Hippocampal formation (tissue), 2 donors: ENCODE measurements at regions not wholly inside any gene's neighbourhood (a gene's known extent, or its start where the extent isn't known, plus 50 kb on each side); places are given as distances from the start of the nearest gene placed in this dataset.

Experiments used
- DNase-seq, 2 donors: peaks; one replicate each; lab custom pipeline; 2025; lab: John Stamatoyannopoulos, UW

DNA sequence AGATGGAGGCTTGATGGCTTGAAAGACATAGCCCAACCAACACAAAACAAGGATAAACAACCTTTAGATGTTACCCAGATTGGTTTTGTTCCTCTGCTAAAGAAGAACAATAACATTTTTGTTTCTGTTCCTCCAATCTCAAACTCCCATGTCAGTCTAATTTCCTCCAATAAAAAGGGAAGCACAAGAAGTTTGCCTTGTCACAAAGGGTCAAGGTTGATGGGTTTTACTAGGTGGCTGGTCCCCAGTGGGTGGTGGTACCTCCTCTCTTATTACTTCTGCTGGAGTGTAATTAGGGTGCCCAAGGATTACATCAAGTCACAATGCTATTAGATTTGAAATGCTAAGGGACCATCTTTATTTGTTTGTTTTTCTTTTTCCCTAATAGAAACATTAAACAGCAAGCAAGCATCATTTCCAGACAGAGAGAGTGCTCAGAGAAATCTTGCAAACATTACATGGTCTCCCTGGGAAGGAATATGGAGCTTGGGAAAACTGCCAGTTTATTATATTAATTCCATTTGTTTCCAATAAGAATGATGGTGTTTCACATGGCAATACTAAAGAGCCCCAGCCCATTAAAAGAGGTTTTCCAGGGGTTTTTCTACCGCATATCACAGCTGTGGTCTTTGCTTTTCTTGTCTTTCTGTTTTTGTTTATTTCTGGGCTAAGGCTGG, 78.3 kb upstream of the AOAH start:
- DNase-seq = no peak

DNA sequence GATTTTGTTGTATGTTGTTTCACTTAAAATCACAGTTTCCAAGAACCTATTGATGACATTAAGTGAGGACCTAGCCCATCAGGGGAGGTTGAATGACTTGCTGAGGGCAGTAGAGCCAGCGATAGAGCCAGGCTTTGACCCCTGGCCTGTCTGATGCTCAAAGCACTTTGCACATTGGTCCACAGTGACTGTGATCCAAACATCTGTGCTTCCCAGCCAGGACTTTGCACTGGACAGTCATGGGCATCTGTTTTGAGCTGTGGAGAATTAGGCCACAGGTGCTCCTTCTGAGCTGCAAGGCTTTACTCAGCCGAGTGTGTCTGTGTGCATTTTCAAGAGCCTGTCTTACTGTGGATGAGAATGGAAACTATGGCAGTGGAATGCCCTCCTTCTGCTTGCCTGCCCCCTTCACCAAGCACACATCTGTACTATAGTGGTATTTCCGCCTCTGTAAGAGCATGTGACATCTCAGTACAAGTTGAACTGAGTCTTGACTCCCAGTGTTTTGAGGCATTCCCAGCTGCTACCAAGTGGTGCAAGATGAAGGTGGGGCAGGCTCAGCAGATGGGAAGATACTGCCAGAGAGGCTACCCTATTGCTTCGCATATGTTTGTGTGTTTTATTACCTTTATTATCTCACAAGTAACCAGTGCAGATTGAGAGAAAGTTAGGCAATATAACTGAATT, 72.7 kb upstream of the AOAH start:
- no peak for DNase-seq

DNA sequence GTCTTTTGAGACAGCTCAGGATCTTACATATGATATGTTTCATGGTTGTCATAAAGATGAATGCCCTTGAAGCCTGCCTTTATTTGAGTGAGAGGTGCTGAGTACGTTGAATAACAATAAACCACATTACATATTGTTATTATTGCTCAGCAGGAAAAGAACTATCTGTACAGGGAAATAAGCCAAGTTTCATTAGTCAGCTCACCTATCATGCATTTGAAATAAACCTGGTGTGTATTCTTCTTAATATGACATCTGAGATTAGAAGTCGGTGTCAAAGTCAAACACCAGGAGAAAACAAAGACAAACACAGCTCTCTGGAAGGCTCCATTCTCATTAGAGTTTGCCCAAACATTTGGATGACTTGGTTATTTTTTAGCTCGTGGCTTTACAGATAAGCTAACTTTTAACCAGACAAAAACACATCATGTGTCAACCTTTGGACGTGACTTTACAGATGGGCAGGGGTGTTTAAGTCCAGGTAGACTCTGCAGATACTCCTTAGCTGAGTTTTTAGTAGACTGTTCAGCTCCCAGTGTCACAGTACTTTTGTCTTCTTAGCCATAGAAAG, 71.2 kb upstream of the AOAH start:
- no peak for DNase-seq

DNA sequence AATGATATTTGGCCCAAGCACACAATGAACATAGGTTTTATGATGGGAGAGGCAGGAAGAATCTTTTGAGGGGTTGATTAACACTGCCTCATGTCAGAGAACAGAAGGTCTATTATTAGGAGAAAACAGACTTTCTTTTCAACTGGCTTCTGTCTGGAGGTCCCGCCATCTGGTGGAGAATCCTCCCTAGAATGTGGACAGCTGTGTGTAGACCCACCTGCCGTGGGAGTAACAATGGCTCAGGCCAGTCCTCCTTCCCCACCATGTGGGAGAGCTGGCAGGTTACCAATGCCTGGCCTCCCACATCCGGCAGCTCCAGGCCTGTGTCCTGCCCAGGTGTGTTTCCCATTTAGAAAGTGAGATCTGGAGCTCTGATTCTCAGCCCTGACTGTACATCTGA, 70.4 kb upstream of the AOAH start:
- no peak for DNase-seq

DNA sequence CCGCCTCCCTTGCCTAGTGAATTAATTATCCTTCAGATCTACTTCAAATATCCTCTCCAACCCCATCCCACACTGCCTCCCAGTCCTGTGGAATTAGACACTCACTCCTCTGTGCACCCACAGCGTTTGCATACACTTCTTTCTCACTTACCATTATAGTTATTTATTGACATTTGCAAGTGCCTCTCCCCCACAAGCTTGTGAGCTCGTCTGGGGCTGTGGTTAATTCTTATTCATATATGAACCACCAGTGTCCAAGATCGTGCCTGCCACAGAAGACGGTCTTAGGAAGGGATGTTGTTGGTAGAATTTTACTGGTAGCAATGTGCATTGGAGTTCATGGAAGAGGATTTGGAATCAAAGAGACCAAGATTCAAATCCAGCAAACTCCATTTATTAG, 68.1 kb upstream of the AOAH start:
- no peak for DNase-seq

DNA sequence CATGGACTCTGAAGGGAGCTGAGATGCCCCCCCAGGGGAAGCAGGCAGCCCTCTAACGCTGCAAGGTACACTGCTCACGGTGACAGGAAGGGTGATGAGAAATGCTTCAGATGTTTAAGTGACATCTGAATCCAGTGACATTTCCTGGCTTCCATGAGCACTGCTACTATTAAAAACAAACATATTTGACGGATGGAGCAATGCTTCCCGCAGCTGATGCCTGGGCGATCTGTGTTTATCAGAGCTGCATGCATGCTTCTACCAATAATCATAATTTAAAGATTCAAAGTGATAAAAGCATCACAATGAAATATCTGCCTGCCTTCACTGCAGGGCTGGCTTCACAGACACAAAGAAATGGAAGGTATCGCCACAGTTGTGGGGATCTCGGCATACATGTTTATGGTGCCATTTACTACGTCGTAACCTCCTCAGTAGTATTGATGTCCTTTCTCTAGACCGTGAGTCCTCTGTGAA, 66.1 kb upstream of the AOAH start:
- no peak for DNase-seq

DNA sequence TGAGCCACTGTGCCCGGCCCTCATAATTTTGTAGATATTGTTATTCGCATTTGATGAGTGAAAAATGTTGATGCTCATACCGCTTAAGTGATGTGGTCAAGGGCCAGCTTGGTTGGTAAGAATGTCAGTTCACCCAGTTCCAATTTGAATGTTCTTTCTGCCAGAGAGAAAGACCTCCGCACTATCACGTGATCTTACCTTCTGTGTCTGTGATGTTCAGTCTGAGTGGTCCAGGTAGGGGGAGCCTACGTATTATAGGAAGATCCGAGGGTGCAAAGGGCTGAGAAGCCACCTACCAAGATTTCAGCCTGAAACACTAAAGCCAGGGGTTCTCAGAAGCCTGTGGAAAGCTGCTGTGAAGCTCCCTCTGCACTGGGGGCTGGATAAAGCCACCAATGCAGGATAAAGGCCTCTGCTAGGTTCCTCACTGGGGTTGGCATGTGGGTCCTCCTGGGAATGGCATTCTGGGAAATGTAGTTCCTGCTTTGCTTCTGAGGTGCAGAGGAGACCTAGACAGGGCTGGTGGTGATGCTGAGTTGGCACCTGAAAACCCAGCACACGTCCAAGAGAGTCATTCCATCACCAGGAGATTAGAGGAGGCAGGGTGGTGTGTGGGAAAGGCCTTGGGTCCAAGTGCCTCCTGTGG, 64.7 kb upstream of the AOAH start:
- no peak for DNase-seq

DNA sequence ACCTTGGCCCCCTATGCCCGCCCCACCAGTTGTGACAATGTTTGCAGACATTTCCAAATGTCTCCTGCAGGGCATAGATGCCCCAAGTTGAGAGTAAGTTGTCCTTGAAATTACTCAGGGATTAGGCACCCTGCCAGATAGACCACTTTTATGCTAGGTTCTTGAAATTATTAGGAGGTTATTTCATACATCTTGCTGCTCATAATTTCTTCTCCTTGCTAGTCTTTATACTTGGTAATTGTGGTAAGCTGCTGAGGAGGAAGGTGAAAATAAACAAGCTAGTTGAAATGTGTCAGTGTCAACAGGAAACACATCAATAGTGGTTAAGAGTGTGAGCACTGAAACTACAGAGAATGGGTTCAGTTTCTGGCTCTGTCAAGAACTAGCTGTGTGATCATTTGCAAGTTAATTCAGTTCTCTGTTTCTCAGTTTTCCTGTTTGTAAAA, 63.7 kb upstream of the AOAH start:
- DNase-seq = no peak

DNA sequence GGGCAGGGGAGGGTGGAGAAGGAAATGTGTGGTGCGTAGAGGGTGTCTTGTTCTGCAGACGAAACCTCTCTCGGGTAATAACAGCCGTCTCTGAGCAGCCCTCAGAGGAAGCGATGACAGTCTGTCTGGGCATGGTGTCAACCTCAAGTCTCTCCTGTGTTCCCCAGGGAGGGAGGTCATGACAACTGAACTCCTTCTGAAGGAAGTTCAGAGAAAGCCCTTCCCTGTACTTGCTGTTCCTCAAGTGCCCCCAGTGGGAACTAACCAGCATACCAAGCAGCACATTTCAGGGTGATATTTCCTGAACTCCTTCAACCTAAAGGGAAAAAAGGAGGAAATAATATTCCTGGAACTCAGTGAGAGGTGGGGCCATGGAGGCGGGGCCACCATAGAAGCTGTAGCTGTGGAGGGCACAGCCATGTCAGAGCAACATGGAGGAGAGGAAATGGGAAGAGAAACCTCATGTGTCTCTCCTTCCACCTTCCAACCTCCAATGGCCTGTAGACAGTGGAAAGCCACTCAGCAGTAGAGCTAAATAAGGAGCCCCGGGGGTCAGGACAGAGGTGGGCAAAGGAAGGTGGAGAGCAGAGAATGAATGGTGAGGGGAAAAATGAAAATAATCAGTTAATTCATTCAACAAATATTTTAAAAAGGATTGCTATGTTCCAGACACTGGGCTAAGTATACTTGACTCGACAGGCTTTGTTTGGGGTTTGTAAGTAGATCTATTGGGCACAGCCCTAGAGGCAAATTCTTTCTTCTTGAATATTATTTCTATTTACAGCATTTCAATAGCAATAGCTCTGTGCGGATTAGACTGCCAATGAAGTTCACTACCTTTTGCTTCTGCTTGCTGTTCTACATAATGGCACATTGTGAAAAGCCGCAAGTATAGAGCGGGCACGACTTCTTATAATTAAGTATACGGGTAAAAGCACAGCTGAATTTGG, 61.0 kb upstream of the AOAH start:
- peak in 1 of 2 donors; percentile 19 for DNase-seq

DNA sequence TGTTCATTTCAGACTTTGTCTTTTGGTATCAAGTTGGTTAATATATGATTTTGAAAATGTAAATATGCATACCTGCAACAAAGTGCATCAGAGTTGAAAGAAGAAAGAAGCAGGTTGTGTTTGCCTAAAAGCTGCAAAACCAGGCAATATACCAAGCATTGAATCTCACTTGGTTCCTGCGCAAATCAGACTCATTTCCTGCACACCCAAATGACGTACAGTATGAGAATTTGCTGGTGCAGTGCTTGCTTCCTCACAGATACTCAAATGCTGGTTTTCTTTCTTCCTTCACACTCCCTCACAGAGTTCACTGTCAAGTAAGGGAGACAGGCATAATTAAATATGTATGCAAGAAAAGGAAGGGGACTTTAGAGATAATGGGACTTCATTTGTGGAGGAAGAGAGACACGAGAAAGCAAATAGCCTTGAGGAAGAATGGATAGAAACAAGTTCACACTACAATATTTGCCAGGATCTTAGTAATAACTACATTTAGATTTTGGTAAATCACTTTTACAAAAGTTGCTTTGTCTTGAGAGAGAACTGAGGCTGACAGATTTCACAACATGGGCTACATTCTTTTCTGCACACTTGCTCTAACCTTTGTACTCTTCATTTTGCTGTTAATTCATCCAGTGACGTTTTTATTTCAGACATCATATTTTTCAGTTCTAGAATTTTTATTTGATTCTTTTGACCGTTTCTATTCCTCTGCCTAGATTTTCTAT, 56.9 kb upstream of the AOAH start:
- no peak for DNase-seq

DNA sequence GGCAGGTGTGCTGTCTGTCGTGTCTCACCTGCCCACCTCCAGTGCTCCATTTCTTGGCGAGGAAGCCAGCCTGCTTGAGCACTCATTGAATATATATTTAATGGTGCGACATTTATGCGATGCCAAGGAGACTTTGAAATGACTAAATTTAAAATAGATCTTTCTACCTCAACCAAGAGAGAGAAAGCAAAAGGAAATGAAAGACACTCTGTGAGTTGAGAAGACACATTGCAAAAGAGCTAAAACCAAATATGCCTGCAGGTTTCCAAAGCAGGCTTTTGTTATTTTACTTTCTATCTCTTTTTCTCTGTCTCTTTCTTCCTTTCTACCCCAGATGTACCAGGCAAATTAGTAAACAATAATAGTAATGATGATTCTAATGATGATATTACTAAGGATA, 53.6 kb upstream of the AOAH start:
- no peak for DNase-seq

DNA sequence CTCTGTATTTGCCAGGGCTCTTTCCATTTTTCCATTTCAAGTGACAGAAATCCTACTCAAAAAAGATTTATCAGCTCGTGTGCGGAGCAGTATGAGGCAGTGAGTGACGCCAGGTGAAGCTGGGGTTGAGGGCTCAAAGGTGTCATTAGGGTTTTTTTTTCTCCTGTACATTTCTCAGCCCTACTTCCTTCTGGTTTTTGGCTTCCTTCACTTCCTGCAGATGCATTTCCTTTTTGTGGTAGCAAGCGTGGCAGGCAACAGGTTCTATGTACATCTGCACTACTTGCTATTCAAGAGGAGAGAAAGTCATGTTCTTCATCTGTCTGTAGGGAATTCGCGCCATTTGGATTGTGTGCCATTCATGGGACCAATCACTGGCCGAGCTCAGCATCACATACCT, 52.8 kb upstream of the AOAH start:
- no peak for DNase-seq

DNA sequence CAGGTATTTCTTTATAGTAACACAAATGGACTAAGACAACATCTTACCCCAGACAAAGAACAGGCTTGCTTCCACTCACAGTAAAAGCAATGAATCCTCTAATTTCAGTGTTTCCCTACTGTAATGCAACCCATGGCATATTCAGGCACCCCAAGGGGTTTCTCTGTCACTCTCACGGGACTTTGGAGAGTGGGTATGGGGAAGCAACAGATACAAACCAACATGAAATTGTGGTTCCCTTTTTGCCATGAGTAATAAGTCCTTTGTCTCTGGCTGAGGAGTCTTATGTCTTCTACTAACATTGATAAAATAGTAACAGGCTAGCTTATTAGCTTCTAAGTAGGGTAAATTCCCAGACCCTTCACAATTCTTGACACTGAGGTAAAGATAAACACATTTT, 51.4 kb upstream of the AOAH start:
- no peak for DNase-seq

DNA sequence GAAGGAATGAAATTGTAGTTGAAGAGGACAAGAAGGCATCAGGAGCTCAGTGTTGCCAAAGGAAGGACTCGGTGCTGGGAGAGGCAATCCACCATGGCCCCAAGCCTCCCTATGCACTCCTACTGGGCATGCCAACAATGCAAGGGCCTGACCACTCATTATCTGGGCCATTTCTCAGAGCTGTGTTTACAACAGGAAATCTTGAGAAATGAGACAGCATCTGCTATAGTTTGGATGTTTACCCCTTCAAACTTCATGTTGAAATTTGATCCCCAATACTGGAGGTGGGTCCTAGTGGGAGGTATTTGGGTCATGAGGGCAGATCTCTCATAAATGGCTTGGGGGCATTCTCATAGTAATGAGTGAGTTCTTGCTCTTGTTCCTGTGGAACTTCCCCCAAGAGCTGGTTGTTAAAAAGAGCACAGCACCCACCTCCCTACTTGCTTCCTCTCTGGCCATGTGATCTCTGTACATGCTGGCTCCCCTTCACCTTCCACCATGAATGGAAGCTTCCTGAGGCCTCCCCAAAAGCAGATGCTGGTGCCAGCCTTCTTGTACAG, 50.8 kb upstream of the AOAH start:
- no peak for DNase-seq
